HEK293T (cell line): ENCODE measurements at regions not wholly inside any gene's neighbourhood (a gene's known extent, or its start where the extent isn't known, plus 50 kb on each side); places are given as distances from the start of the nearest gene placed in this dataset.

Experiments
- ARNT ChIP-seq: fragments of 450-650 bp; IDR thresholded peaks from 2 replicates; pipeline ENCODE4 v1.6.1; 2017; ENCODE audit warnings: mild to moderate bottlenecking
- CTBP1 ChIP-seq: fragments of 450-650 bp; IDR thresholded peaks from 2 replicates; pipeline ENCODE4 v1.6.1; 2016; ENCODE audit warnings: borderline replicate concordance
- ELF4 ChIP-seq: fragments of 450-650 bp; IDR thresholded peaks from 2 replicates; pipeline ENCODE4 v1.6.1; 2017; ENCODE audit warnings: antibody characterized with exemption
- FOXA1 ChIP-seq: fragments of 450-650 bp; IDR thresholded peaks from 2 replicates; pipeline ENCODE4 v1.6.1; 2016; ENCODE audit warnings: mild to moderate bottlenecking
- FOXK2 ChIP-seq: fragments of 450-650 bp; IDR thresholded peaks from 2 replicates; pipeline ENCODE4 v1.6.1; 2016; ENCODE audit warnings: mild to moderate bottlenecking
- FOXM1 ChIP-seq: fragments of 450-650 bp; IDR thresholded peaks from 2 replicates; pipeline ENCODE4 v1.6.1; 2017; ENCODE audit warnings: mild to moderate bottlenecking, borderline replicate concordance
- HDGF ChIP-seq: fragments of 450-650 bp; IDR thresholded peaks from 2 replicates; pipeline ENCODE4 v1.6.1; 2017; ENCODE audit warnings: antibody characterized with exemption, borderline replicate concordance
- L3MBTL2 ChIP-seq: fragments of 450-650 bp; conservative IDR thresholded peaks from 2 replicates; pipeline ENCODE4 v1.6.1; 2016; ENCODE audit warnings: mild to moderate bottlenecking
- NFRKB ChIP-seq: fragments of 450-650 bp; IDR thresholded peaks from 2 replicates; pipeline ENCODE4 v1.6.1; 2016; ENCODE audit warnings: mild to moderate bottlenecking, moderate library complexity
- SP1 ChIP-seq: fragments of 450-650 bp; IDR thresholded peaks from 2 replicates; pipeline ENCODE4 v1.6.1; 2017
- SUZ12 ChIP-seq: fragments of 450-650 bp; IDR thresholded peaks from 2 replicates; pipeline ENCODE4 v1.6.1; 2016; ENCODE audit warnings: mild to moderate bottlenecking
- TARDBP ChIP-seq: fragments of 450-650 bp; IDR thresholded peaks from 2 replicates; pipeline ENCODE4 v1.6.1; 2016
- ZNF384 ChIP-seq: fragments of 450-650 bp; IDR thresholded peaks from 2 replicates; pipeline ENCODE4 v1.6.1; 2016
- TF ChIP-seq, protein P1 (sequence below): fragments of 450-650 bp; IDR thresholded peaks from 2 replicates; pipeline ENCODE4 v1.6.1; 2016

DNA sequence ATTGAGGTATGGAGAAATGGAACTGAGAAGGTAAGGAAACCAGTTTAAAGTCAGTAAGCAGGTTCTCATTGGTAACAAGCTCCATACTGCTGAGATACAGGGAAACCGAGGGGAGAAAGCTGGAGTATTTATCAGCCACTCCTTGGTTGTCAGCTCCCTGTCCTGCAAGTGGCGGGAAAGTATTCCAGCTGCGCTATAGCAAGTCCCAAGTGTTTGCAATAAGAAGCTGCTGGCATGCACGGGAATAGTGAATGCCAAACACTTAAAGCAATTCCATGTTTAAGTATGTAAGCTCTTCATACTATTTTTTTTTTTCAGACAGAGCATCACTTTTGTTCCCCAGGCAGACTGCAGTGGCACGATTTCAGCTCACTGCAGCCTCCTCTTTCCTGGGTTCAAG lies 1601.1 kb downstream of the SUCLG1 start:
- no peak for TF ChIP-seq L3MBTL2
- TF ChIP-seq SUZ12 = no peak
- TF ChIP-seq SP1 = no peak
- TF ChIP-seq FOXA1 = no peak
- no peak for TF ChIP-seq FOXM1
- no peak for TF ChIP-seq HDGF
- TF ChIP-seq NFRKB = no peak
- no peak for TF ChIP-seq ARNT
- TF ChIP-seq ELF4 = no peak
- no peak for TF ChIP-seq ZNF384
- no peak for TF ChIP-seq CTBP1
- TF ChIP-seq TARDBP = no peak
- TF ChIP-seq FOXK2 = no peak
- TF ChIP-seq, protein P1, sequence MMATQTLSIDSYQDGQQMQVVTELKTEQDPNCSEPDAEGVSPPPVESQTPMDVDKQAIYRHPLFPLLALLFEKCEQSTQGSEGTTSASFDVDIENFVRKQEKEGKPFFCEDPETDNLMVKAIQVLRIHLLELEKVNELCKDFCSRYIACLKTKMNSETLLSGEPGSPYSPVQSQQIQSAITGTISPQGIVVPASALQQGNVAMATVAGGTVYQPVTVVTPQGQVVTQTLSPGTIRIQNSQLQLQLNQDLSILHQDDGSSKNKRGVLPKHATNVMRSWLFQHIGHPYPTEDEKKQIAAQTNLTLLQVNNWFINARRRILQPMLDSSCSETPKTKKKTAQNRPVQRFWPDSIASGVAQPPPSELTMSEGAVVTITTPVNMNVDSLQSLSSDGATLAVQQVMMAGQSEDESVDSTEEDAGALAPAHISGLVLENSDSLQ = no peak
